Right lobe of liver (tissue), 4 donors: ENCODE measurements at regions not wholly inside any gene's neighbourhood (a gene's known extent, or its start where the extent isn't known, plus 50 kb on each side); places are given as distances from the start of the nearest gene placed in this dataset.

ENCODE experiments used
- CTCF ChIP-seq, 4 donors: fragments of 200-600 bp in 3 of 4; fragments of 450-650 bp in 1 of 4; IDR thresholded peaks; one replicate each; pipeline versions ENCODE4 v1.5.1 to v1.8.0; 2016 to 2022; ENCODE audit warnings: antibody characterized with exemption in 4 of 4, mild to moderate bottlenecking in 2 of 4
- POLR2A ChIP-seq: fragments of 450-650 bp; IDR thresholded peaks from one replicate; pipeline ENCODE4 v1.6.1; 2017; ENCODE audit warnings: antibody characterized with exemption, mild to moderate bottlenecking
- donor health status: DM: no; HTN: no; CAD: no.
- donor health status: DM: no; HTN: no; CAD: no.
- donor health status: DM: no; HTN: yes; CAD: no.

- TF ChIP-seq CTCF (IDR thresholded peaks at IDR 0.05) (no peak), POLR2A (no peak)
Measured at GRCh38 chr6:125678601-125679000, 70.8 kb upstream of the HEY2 start.
